ENCODE measurements at regions not wholly inside any gene's neighbourhood (a gene's known extent, or its start where the extent isn't known, plus 50 kb on each side); places are given as distances from the start of the nearest gene placed in this dataset.
A peak's percentile ranks its signal among the peaks of the same experiment; 100 is the strongest.

DNA sequence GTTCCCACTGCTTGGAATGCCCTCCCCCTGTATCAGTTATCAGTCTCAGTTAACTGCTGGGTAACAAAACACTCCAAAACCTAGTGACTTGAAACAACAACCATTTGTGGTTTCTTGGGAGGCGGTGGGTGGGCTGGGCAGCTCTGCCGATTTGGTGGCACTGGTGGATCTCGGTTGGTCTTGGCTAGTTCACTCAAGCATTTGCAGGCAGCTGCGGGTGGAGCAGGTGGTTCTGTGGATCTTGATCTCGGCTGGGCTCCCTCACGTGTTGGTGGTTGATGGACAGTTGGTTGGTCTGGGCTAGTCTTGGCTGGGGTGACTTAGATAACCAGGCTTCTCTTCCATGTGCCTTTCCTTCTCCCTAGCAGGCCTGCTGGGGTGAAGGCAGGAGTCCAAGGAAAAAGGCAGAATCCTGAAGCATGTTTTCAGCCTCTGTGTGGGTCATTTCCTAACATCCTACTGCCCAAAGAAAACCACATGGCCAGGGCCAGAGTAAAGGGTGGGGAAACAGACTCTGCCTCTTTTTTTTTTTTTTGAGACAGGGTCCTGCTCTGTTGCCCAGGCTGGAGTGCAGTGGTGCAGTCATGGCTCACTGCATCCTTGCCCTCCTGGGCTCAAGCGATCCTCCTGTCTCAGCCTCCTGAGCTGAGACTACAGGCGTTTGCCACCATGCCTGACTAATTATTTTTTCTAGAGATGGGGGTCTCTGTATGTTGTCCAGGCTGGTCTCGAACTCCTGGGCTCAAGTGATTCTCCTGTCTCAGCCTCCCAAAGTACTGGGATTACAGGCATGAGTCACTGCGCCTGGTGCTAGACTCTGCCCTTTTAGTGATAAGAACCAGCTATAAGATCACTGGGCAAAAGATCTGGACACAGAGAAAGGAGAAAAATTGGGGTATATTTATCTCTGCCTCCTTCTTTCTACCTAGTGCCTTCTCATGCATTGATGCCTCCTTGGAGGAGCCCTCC, 183.7 kb downstream of the RGS3 start:
- TF ChIP-seq CTCF (conservative IDR thresholded peaks at IDR 0.05), result no peak
- no peaks in the 10 kb centered on the region for H3K36me3 Mint-ChIP-seq (ENCODE audit: low read depth)
- H3K9me3 ChIP-seq (ENCODE audit: control insufficient read depth, low read length), result peaks cover 5% of the 10 kb centered on the region
- DNase-seq, result peak; percentile 32
- peaks cover 76% of the 10 kb centered on the region for H3K27me3 ChIP-seq (ENCODE audit: control insufficient read depth, insufficient read depth, low read length, poor library complexity, severe bottlenecking)
- peaks cover 5% of the 10 kb centered on the region for H3K4me1 ChIP-seq (ENCODE audit: control insufficient read depth, insufficient read depth, low read length)
- H3K4me1 Mint-ChIP-seq, result peaks cover 17% of the 10 kb centered on the region
- H3K9ac ChIP-seq (ENCODE audit: extremely low read depth, low read length, poor library complexity, severe bottlenecking), result no peak overlapping the region
- H3K9me3 Mint-ChIP-seq, result peaks cover 5% of the 10 kb centered on the region
- WGBS, 2 experiments (ENCODE audit: insufficient coverage in 1 of 2, insufficient read length in 1 of 2), result 89 to 92% methylated on average over 7 to 10 of the region's 10 CpGs
- H3K27me3 Mint-ChIP-seq (ENCODE audit: insufficient read depth), result peaks cover 25% of the 10 kb centered on the region
- no peak overlapping the region for H3K4me3 Mint-ChIP-seq
- no peaks in the 10 kb centered on the region for H3K36me3 ChIP-seq (ENCODE audit: control insufficient read depth, insufficient read depth, low read length)
- H3K4me3 ChIP-seq (ENCODE audit: low read length), result no peak overlapping the region
- H3K27ac Mint-ChIP-seq, result no peak overlapping the region
- H3K27ac ChIP-seq (ENCODE audit: low read depth, low read length), result no peak overlapping the region

DNA sequence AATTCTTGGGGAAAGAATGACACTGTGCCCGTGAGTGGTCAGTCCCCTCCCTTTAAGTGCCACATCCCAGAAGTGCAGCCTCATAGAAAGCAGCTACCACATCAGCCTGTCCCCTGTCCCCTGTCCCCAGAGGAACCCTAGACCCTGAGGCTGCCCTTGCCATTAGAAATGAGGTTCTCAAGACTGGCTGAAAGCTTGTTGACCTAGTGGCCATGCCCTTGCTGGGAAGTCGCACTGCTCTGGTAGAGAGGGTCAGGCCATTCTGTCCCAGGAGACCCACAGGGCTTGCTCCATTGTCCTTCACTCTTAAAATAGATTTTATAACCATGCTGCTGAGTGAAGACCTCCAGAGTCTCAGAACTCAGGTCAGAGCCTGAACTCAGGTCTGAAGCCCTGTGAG, 184.5 kb downstream of the RGS3 start:
- H3K9me3 Mint-ChIP-seq, result peaks cover 4% of the 10 kb centered on the region
- H3K4me3 Mint-ChIP-seq, result no peak overlapping the region
- peak; percentile 25 for DNase-seq
- Histone ChIP-seq H3K9ac (ENCODE audit: extremely low read depth, low read length, poor library complexity, severe bottlenecking) (no peak overlapping the region), H3K36me3 (ENCODE audit: control insufficient read depth, insufficient read depth, low read length) (no peaks in the 10 kb centered on the region), H3K4me1 (ENCODE audit: control insufficient read depth, insufficient read depth, low read length) (peaks cover 5% of the 10 kb centered on the region), H3K27ac (ENCODE audit: low read depth, low read length) (no peak overlapping the region), H3K27me3 (ENCODE audit: control insufficient read depth, insufficient read depth, low read length, poor library complexity, severe bottlenecking) (peaks cover 68% of the 10 kb centered on the region), H3K4me3 (ENCODE audit: low read length) (no peak overlapping the region), H3K9me3 (ENCODE audit: control insufficient read depth, low read length) (peaks cover 1% of the 10 kb centered on the region)
- TF ChIP-seq CTCF (conservative IDR thresholded peaks at IDR 0.05), result no peak
- H3K27ac Mint-ChIP-seq, result no peak overlapping the region
- no peaks in the 10 kb centered on the region for H3K36me3 Mint-ChIP-seq (ENCODE audit: low read depth)
- H3K27me3 Mint-ChIP-seq (ENCODE audit: insufficient read depth), result peaks cover 20% of the 10 kb centered on the region
- peaks cover 17% of the 10 kb centered on the region for H3K4me1 Mint-ChIP-seq
- 90 to 100% methylated on average over 1 to 2 of the region's 2 CpGs for whole genome bisulfite sequencing, 2 experiments (ENCODE audit: insufficient coverage in 1 of 2, insufficient read length in 1 of 2)

- Histone ChIP-seq H3K27me3 (ENCODE audit: control insufficient read depth, insufficient read depth, low read length, poor library complexity, severe bottlenecking) (peaks cover 62% of the 10 kb centered on the region), H3K36me3 (ENCODE audit: control insufficient read depth, insufficient read depth, low read length) (no peaks in the 10 kb centered on the region), H3K27ac (ENCODE audit: low read depth, low read length) (no peak overlapping the region), H3K4me1 (ENCODE audit: control insufficient read depth, insufficient read depth, low read length) (peaks cover 5% of the 10 kb centered on the region), H3K4me3 (ENCODE audit: low read length) (no peak overlapping the region), H3K9ac (ENCODE audit: extremely low read depth, low read length, poor library complexity, severe bottlenecking) (no peak overlapping the region), H3K9me3 (ENCODE audit: control insufficient read depth, low read length) (no peaks in the 10 kb centered on the region)
- Mint-ChIP-seq H3K27me3 (ENCODE audit: insufficient read depth) (peaks cover 17% of the 10 kb centered on the region), H3K36me3 (ENCODE audit: low read depth) (no peaks in the 10 kb centered on the region), H3K9me3 (peaks cover 4% of the 10 kb centered on the region), H3K4me1 (peaks cover 17% of the 10 kb centered on the region), H3K4me3 (no peak overlapping the region), H3K27ac (no peak overlapping the region)
- no peak for TF ChIP-seq CTCF (conservative IDR thresholded peaks at IDR 0.05)
- no peak for DNase-seq
- WGBS, 2 experiments (ENCODE audit: insufficient coverage in 1 of 2, insufficient read length in 1 of 2), result 93 to 94% methylated on average over 4 to 5 of the region's 7 CpGs
These were observed 185.1 kb downstream of the RGS3 start for GRCh38 chr9:113648586-113648985.
